GM12874 (cell line): ENCODE measurements at regions not wholly inside any gene's neighbourhood (a gene's known extent, or its start where the extent isn't known, plus 50 kb on each side); places are given as distances from the start of the nearest gene placed in this dataset.

Experiments
- TF ChIP-seq, protein P1 (sequence below): IDR thresholded peaks from 2 replicates; pipeline ENCODE4 v1.5.1; 2011; ENCODE audit warnings: low read depth, mild to moderate bottlenecking, control low read depth, low read length, moderate library complexity; ENCODE audit not compliant: insufficient read depth

DNA sequence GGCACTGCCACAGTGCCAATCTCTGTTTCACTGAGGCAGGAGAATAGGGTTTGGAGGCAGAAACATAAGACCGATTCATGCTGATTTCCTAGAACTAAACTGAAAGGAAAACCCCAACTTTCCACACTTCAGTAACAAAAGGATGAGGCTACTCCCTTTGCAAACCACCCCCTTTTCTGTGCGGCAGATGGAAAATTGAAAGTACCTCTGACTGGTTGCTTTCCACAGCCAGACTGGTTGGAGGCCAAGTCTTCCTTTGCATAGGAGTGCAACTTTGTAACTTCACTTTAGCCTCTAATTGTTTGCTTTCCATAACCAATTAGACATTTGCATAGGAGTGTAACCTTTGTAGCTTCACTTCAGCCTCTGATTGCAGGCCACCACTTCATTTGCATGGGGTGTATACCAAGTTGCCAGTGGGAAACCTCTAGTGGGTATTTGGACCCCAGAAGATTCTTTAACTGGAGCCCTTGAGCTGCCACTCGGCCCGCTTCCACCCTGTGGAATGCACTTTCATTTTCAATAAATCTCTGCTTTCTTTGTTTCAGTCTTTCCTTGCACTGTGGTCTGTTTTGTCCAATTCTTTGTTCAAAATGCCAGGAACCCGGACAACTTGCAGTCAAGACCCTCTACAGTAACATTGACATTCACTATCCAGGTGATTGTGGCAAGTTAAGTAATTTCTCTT lies 252.0 kb downstream of the UTP18 start:
- TF ChIP-seq, protein P1, sequence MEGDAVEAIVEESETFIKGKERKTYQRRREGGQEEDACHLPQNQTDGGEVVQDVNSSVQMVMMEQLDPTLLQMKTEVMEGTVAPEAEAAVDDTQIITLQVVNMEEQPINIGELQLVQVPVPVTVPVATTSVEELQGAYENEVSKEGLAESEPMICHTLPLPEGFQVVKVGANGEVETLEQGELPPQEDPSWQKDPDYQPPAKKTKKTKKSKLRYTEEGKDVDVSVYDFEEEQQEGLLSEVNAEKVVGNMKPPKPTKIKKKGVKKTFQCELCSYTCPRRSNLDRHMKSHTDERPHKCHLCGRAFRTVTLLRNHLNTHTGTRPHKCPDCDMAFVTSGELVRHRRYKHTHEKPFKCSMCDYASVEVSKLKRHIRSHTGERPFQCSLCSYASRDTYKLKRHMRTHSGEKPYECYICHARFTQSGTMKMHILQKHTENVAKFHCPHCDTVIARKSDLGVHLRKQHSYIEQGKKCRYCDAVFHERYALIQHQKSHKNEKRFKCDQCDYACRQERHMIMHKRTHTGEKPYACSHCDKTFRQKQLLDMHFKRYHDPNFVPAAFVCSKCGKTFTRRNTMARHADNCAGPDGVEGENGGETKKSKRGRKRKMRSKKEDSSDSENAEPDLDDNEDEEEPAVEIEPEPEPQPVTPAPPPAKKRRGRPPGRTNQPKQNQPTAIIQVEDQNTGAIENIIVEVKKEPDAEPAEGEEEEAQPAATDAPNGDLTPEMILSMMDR = no peak

DNA sequence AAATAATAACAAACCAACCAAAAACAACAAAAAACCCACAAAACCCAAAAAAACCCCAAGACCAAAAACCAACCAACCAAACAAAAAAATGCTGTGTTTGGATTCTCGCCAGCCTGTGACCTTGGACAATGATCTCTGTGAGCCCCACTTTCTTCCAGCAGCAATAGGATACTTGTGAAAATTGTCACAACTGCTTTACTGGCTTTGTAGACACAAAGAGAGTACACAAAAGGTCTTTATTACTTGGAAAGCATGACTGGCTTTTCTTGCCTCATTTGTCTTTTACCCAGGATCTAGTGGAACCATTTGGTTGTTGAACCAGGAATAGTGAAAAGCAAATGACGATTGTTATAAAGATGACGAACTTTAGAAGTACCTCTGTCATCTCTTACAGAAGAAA lies 256.6 kb downstream of the UTP18 start:
- TF ChIP-seq, protein P1 = no peak

DNA sequence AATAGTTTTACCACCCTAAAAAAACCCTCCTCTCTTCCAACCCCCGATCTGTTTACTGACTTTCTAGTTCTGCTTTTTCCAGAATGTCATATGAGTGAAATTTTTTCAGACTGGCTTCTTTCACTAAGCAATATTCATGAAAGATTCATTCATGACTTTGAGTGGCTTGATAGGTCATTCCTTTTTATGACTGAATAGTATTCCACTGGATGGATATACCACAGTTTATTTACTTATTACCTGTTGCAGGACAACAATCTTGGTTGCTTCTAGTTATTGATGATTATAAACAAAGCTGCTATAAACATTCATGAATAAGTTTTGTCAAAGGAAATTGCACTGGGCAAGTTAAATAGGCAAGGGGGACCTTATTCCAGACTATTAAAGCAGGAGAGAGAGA lies 264.2 kb downstream of the UTP18 start:
- TF ChIP-seq, protein P1 = no peak

DNA sequence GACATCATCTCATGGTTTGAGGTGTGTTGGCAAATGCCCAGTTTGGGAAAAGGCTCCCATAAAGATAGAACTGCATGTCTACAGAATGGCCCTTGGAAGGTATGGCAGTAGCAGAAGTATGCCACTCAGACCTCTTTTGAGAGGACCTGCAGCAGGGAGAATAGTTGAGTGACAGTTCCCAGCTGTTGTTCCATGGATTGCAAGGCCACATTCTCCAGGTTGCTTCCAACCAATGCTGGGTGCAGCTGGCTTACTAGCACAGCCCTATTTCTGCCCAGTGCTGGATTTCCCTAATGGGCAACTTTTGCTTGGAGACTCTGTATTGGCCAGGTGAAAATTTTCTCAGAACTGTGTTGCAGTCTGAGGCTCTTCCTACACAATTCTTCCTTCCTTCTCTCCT lies 266.2 kb downstream of the UTP18 start:
- TF ChIP-seq, protein P1 = no peak

DNA sequence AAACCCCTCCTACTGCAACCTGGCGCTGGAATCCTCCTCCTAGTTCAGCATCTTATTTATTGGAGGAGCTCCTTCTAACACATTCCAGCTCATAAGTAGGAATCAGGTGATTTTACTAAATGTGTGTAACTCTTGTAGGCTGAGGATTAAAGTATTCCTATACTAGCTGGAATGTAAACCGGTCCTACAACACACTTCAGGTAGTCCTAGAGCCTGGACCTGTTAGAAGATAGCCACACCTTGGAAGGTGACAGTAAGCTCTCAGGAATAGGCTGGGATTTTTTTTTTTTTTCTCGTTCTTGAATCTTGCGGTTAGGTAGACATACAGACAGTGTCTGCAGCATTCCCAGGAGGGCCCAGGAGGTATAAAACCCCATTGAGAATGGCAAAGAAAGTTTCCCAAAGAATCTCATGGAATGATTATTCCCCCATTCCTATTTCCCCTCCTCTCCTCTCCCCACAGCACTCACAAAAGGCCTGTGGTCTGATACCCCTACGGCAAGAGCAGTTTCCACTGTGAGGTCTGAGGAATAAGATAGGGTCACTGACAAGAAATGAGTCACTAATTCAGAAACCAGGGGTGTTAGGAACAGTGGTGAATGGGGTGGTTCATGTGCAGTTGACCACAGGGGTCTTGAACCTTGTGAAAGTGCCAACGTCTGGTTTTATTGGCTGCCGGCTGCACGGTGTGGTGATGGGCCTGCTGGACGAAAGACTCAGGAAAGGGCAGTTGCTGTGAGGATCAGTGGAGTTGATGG lies 267.1 kb downstream of the UTP18 start:
- TF ChIP-seq, protein P1 = no peak

DNA sequence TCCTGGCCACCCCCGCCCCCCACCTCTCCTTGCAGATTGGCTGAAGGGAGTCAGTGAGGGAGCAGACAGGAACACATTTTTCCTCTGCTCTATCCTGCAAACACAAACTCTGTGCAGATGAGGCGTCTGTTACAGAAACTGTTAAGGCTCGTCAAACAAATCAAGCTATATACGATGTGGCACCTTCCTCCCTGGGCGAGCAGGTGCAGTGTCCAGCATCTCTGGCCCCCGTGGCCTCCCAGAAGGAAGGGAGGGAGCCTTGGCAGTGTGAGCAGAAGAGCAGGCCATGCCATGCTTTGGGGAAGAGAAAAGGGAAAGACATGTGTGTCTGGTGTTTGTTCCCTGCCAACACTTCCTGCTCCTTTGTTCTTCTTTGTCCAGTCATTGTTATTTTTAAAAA lies 267.8 kb downstream of the UTP18 start:
- TF ChIP-seq, protein P1 = no peak

DNA sequence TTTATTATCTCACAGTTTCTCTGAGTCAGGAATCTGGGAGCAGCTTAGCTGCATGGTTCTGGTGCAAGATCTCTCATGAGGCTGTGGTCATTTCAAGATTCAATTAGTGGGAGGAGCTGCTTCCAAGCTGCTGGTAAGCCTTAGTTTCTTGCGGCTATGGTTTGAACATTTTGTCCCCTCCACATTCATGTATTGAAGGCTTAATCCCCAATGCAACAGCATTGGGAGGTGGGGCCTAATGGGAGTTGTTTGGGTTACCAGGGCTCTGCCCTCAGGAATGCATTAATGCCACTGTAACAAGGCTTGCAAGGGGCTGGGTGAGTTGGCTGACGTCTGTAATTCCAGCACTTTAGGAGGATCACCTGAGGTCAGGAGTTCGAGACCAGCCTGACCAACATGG lies 272.9 kb downstream of the UTP18 start:
- TF ChIP-seq, protein P1 = no peak
